Nucleus accumbens (tissue), 56 donors: ENCODE measurements at regions not wholly inside any gene's neighbourhood (a gene's known extent, or its start where the extent isn't known, plus 50 kb on each side); places are given as distances from the start of the nearest gene placed in this dataset.
A peak's percentile ranks its signal among the peaks of the same experiment; 100 is the strongest.

Experiments
- DNase-seq, 56 donors: peaks; one replicate each; lab custom pipeline; 2025; lab: John Stamatoyannopoulos, UW

DNA sequence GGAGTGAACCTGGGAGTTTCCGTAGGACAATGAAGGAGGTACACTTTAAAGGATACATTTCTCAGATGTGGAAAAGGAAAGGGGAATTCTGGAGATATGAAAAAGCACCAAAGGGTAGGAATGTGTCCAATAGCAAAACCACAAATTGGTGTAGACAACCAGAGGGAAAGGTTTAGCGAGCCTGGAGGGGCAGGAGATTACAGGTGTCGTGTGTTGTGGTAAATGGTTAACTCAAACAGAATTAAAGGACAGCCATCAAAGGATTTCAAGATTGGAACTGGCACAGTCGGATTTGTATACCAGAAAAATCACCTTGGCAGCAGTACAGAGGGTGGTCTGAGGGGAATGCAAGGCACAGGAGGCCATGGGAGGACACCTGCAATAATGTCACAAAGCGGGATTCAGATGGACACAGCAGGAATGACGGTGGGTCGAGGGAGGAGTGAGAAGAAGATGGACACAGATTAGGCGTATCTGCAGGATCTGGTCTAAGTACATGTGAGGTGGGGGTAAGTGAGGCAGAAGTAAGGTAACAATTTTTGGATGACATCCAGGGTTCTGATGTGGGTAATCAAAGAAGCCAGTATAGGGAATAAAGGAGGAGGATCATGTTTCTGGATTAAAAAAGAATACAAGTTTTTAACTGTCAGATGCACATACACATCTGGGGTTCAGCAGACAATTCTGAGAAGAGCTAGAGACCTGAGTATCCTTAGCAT, 361.6 kb downstream of the KLF12 start:
- no peak for DNase-seq

GRCh38 chr13:73767747-73768315, 366.4 kb downstream of the KLF12 start:
- peak in 4 of 56 donors; percentile 4 to 34 (median 10) for DNase-seq

- DNase-seq: peak in 16 of 56 donors; percentile 2 to 37 (median 16)
Measured at GRCh38 chr13:73767191-73767741, 366.9 kb downstream of the KLF12 start.

- peak in 55 of 56 donors; percentile 4 to 87 (median 53) for DNase-seq
Measured at GRCh38 chr13:73765651-73766384, 368.4 kb downstream of the KLF12 start.

GRCh38 chr13:73759434-73759833, 374.8 kb downstream of the KLF12 start:
- DNase-seq: no peak

DNA sequence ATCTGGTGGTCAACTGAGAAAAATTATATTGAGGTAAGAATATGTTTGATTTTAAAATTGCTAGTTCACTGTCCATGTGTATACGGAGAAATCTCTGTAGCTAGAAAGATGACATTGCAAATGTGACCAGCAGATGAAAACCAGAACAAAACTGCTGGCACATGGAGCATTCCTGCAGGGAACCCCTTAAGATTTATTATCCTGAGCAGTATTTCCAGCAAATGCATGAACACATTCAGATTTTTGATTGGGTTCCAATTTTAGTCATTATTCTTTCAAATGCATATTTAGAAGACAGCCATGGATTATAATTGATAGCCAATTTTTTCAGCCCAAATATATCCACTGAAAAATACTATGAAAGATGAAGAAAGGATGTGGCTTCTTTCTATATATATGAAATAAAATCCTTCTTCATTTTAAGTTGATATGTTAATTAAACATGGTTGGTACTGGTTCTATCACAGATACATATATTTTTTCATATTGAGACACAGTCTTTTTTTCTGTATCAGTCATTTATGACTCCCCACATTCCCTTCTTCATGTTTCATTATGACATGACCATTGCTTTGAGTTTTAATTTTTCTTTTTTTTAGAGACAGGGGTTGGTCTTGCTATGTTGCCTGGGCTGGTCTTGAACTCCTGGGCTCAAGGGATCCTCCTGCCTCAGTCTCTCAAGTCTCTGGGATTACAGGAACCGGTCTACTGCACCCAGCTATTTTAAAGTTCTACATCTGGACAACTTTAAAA, 376.5 kb downstream of the KLF12 start:
- DNase-seq: no peak

GRCh38 chr13:73754727-73755292, 379.4 kb downstream of the KLF12 start:
- peak in 6 of 56 donors; percentile 1 to 19 (median 11) for DNase-seq

DNA sequence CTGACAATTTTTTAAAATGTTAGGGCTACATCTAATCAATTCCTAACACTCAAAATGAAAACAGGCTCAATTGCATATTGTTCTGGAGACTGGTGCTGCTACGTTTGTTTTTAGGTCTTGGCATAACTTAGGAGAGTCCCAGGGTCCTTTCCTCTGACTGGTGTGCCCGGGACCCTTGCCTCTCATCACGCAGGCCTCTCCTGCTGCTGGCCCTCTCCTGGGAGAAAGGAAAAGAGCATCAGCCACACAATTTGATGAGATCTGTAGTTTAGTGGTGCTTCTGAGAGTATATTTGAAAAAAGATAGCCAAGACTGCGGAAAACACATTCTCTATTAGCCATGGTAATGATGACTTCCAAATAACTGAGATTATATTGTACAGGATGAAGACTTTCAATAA, 380.0 kb downstream of the KLF12 start:
- no peak for DNase-seq

DNA sequence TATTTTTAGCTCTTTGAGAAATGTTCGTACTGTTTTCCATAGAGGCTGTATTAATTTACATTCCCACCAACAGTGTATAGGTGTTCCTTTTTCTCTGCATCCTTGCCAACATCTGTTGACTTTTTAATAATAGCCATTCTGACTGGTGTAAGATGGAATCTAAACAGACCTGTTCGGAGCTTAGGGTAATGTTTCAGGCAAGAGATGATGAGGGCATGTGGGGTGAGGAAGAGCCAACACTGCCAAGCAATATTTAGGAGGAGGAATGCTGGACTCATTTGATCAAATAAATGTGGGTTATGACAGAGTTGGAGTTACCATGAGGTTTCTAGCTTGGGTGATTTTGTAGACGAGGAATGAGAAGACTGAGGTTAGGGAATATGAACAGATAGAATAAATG, 382.9 kb downstream of the KLF12 start:
- DNase-seq: no peak

GRCh38 chr13:73748404-73748803, 385.8 kb downstream of the KLF12 start:
- DNase-seq: no peak

- DNase-seq: no peak
Measured at GRCh38 chr13:73745190-73745589, 389.0 kb downstream of the KLF12 start.

GRCh38 chr13:73742982-73743381, 391.2 kb downstream of the KLF12 start:
- DNase-seq: no peak

- no peak for DNase-seq
Measured at GRCh38 chr13:73741742-73742141, 392.5 kb downstream of the KLF12 start.

DNA sequence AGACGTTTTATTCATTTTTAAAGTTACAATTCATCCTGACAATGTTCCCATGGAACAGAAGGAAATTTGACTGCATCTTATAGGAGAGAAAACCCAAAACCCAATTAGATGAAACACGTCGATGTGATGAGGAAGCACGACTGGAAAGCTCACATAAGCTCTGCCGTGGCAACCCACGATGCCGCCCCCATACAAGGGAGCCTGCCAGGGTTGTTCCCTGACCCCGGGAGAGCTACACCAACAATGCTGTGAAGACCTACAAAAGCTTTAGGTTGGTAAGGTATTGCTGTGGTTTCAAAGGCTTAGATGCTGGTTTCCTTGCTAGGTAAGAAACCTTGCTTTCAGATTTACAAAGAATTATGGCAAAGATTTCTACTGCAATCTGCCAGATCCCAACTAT, 393.1 kb downstream of the KLF12 start:
- DNase-seq: no peak

DNA sequence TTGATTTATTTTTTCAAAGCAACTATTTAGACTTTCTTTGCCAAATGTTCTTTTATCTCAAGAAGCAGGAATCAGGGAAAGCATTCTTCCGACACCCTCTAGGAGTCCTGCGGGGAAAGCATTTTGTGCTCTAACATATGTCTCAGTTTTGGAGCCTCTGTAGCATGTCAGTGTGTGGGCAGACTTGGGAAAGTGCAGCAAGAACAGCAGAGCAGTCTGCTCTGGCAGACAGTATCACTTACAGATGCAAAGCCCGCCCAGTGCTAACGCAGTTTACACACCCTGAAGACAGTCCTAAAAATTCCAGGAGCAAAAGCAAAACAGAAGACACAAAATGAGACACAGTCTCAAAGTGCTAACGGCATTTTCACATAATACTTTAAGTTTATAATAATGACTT, 393.5 kb downstream of the KLF12 start:
- DNase-seq: peak in 9 of 56 donors; percentile 2 to 38 (median 7)

- no peak for DNase-seq
Measured at GRCh38 chr13:73739394-73739793, 394.8 kb downstream of the KLF12 start.

DNA sequence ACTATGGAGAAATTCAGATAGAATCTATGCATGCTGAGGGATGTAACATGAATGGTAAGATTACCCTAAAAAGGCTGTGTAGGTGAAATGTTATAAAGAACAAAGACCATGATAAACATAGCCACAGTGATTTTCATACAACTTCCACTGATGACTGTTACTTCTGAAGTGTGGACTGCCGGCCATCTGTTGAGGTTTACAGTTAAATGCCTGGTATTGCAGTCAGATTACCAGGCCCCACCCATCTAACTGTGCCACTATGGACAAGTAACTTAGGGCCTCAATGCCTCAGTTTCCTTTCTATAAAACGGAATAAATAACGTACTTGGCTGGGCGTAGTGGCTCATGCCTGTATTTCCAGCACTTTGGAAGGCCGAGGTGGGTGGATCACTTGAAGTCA, 395.6 kb downstream of the KLF12 start:
- no peak for DNase-seq

GRCh38 chr13:73737214-73737613, 397.0 kb downstream of the KLF12 start:
- DNase-seq: no peak

- DNase-seq: no peak
Measured at GRCh38 chr13:73733706-73734105, 400.5 kb downstream of the KLF12 start.

DNA sequence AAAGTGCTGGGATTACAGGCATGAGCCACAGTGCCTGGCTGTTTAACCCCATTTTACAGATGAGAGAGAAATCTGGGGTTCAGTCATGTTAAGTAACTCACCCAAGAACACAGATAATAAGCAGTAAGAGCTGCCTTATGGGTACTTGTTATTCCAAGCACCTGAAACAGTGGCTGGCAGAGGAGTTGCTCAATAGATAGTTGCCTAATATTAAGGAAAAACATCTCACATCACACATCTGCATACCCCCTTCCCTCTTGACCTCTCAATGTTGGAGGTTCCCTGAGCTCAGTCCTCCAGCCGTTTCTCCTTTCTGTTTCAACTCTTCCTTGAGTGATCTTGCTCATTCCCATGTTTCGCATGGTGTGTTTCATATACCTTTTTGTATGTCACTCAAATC, 401.9 kb downstream of the KLF12 start:
- no peak for DNase-seq
